Ascending aorta (tissue), 2 donors: ENCODE measurements at regions not wholly inside any gene's neighbourhood (a gene's known extent, or its start where the extent isn't known, plus 50 kb on each side); places are given as distances from the start of the nearest gene placed in this dataset.

ENCODE experiments used
- DNase-seq, 2 donors: peaks; one replicate each; pipeline ENCODE4 v3.0.0-alpha.2; 2019; ENCODE audit warnings: low spot score in 2 of 2
- H3K27ac ChIP-seq, 2 donors: fragments of 200-600 bp; sonication (generic); one replicate each; pipeline ENCODE4 v1.5.1; 2016 to 2017; ENCODE audit warnings: mild to moderate bottlenecking in 1 of 2
- H3K27me3 ChIP-seq: fragments of 200-600 bp; sonication (generic); one replicate; pipeline ENCODE4 v1.5.1; 2017
- H3K36me3 ChIP-seq, 2 donors: fragments of 200-600 bp; sonication (generic); one replicate each; pipeline ENCODE4 v1.5.1; 2016
- H3K4me1 ChIP-seq, 2 donors: fragments of 200-600 bp; sonication (generic); one replicate each; pipeline ENCODE4 v1.5.1; 2016 to 2017; ENCODE audit warnings: mild to moderate bottlenecking in 1 of 2
- H3K4me3 ChIP-seq, 2 donors: fragments of 200-600 bp; sonication (generic); one replicate each; pipeline ENCODE4 v1.5.1; 2016 to 2017; ENCODE audit warnings: mild to moderate bottlenecking in 1 of 2
- H3K9me3 ChIP-seq, 2 donors: fragments of 200-600 bp; sonication (generic); one replicate each; pipeline ENCODE4 v1.5.1; 2016
- intact Hi-C: fragments of 100-400 bp; cut with DNase I; formaldehyde crosslinking; loops from one replicate; pipeline ENCODE4 v1.15.1; 2023
- TF ChIP-seq, protein P1 (sequence below), 3 experiments: fragments of 200-600 bp in 2 of 3; fragments of 450-650 bp in 1 of 3; sonication (generic) in 2 of 3; IDR thresholded peaks; one replicate each; pipeline ENCODE4 v1.5.1; 2016 to 2019; ENCODE audit warnings: antibody characterized with exemption in 3 of 3, mild to moderate bottlenecking in 1 of 3, moderate library complexity in 1 of 3

DNA sequence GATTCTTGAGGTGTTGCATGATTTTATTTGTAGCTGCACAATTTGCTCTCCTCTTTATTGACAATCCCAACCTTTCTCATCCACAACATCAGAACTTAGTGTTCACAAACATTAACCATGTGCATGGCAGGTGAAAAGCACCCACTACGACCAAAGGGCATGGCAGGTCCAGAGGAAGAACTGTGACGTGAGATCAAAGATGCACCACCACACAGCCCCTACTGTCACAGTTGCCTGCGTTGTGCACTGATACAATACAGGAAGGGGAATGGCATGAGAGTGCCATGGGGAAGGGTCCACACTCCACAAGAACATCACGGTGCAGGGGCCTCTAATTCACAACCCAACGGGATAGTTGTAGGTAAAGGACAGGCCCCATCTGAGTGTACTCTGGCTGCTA lies 217.1 kb upstream of the PFKP start:
- TF ChIP-seq, protein P1, sequence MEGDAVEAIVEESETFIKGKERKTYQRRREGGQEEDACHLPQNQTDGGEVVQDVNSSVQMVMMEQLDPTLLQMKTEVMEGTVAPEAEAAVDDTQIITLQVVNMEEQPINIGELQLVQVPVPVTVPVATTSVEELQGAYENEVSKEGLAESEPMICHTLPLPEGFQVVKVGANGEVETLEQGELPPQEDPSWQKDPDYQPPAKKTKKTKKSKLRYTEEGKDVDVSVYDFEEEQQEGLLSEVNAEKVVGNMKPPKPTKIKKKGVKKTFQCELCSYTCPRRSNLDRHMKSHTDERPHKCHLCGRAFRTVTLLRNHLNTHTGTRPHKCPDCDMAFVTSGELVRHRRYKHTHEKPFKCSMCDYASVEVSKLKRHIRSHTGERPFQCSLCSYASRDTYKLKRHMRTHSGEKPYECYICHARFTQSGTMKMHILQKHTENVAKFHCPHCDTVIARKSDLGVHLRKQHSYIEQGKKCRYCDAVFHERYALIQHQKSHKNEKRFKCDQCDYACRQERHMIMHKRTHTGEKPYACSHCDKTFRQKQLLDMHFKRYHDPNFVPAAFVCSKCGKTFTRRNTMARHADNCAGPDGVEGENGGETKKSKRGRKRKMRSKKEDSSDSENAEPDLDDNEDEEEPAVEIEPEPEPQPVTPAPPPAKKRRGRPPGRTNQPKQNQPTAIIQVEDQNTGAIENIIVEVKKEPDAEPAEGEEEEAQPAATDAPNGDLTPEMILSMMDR (IDR thresholded peaks at IDR 0.05) = no peak

DNA sequence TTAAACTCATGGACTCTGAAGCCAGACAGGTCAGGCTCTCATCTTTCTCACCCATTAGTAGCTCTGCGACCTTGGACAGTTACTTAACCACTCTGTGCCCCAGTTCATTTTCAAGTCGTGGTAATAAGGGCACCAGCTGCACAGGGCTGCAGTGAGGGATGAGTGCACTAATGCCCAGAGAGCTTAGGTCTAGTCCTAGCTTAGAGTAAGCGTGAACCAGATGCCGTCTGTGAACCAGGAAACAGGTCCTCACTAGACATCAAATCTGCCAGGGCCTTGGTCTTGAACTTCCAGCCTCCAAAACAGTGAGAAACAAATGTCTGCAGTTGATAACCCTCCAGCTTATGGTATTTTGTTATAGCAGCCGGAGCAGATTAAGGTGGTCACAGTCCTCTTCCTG lies 222.4 kb upstream of the PFKP start:
- intact Hi-C loops = no loop called here
- no peak overlapping the region for H3K4me3 ChIP-seq
- H3K27me3 ChIP-seq = no peaks in the 10 kb centered on the region
- no peak for DNase-seq
- no peak overlapping the region for H3K27ac ChIP-seq
- no peaks in the 10 kb centered on the region for H3K36me3 ChIP-seq
- TF ChIP-seq, protein P1 (IDR thresholded peaks at IDR 0.05) = no peak
- H3K4me1 ChIP-seq = no peaks in the 10 kb centered on the region
- no peaks in the 10 kb centered on the region for H3K9me3 ChIP-seq

More for the DNA sequence above, 217.1 kb upstream of the PFKP start:
- Histone ChIP-seq H3K4me3 (no peak overlapping the region), H3K27me3 (no peaks in the 10 kb centered on the region), H3K4me1 (no peaks in the 10 kb centered on the region), H3K9me3 (no peaks in the 10 kb centered on the region), H3K27ac (no peak overlapping the region), H3K36me3 (no peaks in the 10 kb centered on the region)
- intact Hi-C loops = no loop called here
- DNase-seq = no peak

DNA sequence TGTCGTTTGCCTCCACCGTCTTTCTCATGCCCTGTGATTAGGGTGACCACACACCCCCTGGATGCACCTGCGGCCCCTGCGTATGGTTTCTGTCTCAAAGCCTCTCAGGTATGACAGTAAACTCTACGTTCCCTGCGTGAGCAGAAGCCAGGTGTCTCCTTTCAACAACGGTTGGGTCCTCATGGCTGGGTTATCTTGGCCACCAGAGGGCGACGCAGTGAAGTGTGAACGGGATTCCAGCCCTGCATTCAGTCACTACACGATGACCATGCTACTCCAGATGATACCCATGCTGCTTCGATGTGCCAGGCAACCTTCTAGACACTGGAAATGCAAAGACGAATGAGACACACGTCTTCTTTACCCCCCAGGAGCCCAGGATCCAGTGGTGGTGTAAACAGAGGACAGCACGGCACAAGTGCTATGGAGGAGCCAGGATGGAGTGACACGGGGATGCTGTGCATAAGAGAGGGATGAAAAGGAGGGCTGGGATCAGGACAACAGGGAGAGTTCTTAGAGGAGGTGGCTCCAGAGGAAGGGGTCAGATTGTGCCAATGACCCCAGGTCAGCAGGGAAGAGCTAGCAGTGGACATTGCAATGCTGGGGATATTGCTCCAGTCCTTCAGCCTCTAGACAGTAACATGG lies 228.1 kb upstream of the PFKP start:
- no peak overlapping the region for H3K27ac ChIP-seq

DNA sequence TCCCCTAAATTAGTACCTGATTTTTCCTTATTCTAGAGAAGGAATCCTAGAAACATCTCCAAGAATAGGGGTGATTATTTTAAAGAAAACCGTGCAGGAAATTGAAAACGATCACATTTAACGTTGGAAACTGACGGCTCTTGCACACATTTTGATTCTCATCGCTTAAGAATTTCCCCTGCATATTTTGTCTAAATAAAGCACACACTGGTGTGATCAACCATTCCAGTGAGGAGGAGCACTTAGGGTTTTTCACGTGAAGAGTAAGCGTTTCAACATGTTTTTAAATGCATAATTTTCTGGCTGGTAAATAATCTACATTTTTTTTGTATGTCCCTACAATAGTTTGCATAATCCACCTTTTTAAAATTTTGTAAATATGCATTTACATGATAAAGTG lies 229.7 kb upstream of the PFKP start:
- no peak overlapping the region for H3K27ac ChIP-seq
- intact Hi-C loops = no loop called here
- no peaks in the 10 kb centered on the region for H3K4me1 ChIP-seq
- TF ChIP-seq, protein P1 (IDR thresholded peaks at IDR 0.05) = no peak
- H3K4me3 ChIP-seq = no peak overlapping the region
- no peaks in the 10 kb centered on the region for H3K36me3 ChIP-seq
- H3K27me3 ChIP-seq = no peaks in the 10 kb centered on the region
- no peaks in the 10 kb centered on the region for H3K9me3 ChIP-seq
- DNase-seq = no peak

More for the DNA sequence above, 228.1 kb upstream of the PFKP start:
- Histone ChIP-seq H3K27me3 (no peaks in the 10 kb centered on the region), H3K4me3 (no peak overlapping the region), H3K9me3 (no peaks in the 10 kb centered on the region), H3K4me1 (no peaks in the 10 kb centered on the region), H3K36me3 (no peaks in the 10 kb centered on the region)
- TF ChIP-seq, protein P1 (IDR thresholded peaks at IDR 0.05) = peak in 2 of 3 experiments; percentile 20 to 24
- DNase-seq = no peak
- intact Hi-C loops = no loop called here

DNA sequence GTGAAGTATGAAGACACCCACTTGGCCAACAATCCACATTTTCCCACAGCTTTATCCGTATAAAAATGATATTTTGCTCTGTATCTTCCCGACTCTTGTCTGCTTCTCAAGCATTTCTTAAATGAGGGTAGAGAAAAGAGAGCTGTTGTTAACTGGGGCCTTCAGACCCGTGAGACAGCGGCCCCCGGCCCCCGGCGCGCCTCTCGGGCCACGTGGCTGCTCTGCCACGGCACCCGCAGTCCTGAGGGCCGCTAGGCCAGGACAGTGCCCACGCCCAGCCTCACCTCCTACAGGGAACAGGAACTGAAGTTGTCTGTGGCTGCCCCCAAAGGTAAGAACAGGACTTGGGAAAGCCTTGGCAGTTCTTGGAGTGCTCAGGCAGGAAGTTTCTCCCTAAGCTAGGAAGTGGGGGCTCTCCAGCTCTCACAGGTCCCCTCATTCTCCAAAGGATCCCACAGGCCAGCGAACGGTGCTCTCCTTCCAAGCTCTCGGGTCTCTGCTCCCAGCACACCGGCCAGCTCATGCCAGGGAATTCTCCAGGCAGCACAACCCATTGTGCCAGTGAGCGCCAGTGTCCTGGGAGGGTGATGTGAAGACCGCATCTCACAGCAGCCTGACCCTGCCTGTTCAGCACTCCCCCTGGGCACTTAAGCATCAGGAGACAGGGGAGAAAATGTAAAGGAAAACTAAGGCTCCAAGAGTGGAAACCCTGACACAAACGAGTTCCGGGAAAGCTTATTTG lies 230.3 kb upstream of the PFKP start:
- H3K27ac ChIP-seq = no peak overlapping the region
- TF ChIP-seq, protein P1 (IDR thresholded peaks at IDR 0.05) = no peak
- no peak for DNase-seq
- no peaks in the 10 kb centered on the region for H3K36me3 ChIP-seq
- H3K9me3 ChIP-seq = no peaks in the 10 kb centered on the region
- H3K4me1 ChIP-seq = no peaks in the 10 kb centered on the region
- H3K4me3 ChIP-seq = no peak overlapping the region
- H3K27me3 ChIP-seq = no peaks in the 10 kb centered on the region
- intact Hi-C loops = no loop called here
